ENCODE measurements at regions not wholly inside any gene's neighbourhood (a gene's known extent, or its start where the extent isn't known, plus 50 kb on each side); places are given as distances from the start of the nearest gene placed in this dataset.
"Not testable (repeated sequence)": the region's sequence is repeated elsewhere in the genome, so short reads cannot be mapped to it uniquely, and the experiment has no call there.

GRCh38 chr2:131923287-131923686 lies 238.5 kb downstream of the ANKRD30BL start:
- not testable (repeated sequence) for TF ChIP-seq POLR2AphosphoS5, CTCF, POLR2A (IDR thresholded peaks at IDR 0.05)

All from transverse colon (tissue), 4 donors.